ENCODE measurements at regions not wholly inside any gene's neighbourhood (a gene's known extent, or its start where the extent isn't known, plus 50 kb on each side); places are given as distances from the start of the nearest gene placed in this dataset.

DNA sequence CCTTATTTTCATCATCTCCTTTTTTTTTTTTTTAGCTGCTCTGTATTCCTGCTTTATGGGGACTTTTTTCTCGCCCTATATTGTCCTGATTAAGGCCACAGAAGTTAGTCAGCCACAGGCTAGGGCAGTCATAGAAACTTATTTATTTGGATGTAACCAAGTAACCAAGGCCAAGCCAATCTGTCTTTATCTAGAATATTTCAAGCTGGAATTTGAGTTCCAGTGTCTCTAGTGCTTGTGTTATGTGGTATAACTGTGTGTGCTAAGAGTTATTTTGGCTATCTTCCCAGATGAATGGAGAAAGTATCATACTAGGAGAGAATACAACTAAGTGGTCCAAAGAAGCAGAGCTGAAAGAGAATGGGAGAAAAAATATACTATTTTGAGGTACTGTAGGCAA lies 751.5 kb downstream of the CBLN4 start:
- H3K4me3 ChIP-seq: no peak overlapping the region
- H3K27me3 ChIP-seq (replicated peaks in 1 of 2; ENCODE audit: control insufficient read depth in 2 of 2, insufficient read depth in 2 of 2, low read length in 1 of 2): no peaks in the 10 kb centered on the region
- H3K4me1 ChIP-seq (ENCODE audit: control insufficient read depth, insufficient read depth, low read length): no peaks in the 10 kb centered on the region
- no peak overlapping the region for H3K9ac ChIP-seq (ENCODE audit: control insufficient read depth, insufficient read depth, low read length)
- no peaks in the 10 kb centered on the region for H4K20me1 ChIP-seq (ENCODE audit: control insufficient read depth, insufficient read depth)
- no peak overlapping the region for H3K4me2 ChIP-seq (ENCODE audit: control insufficient read depth, insufficient read depth)
- H3K27ac ChIP-seq (ENCODE audit: control insufficient read depth, insufficient read depth): no peak overlapping the region
- 0% methylated on average over 1 of the region's 1 CpG for whole genome bisulfite sequencing (ENCODE audit: insufficient coverage, insufficient replicate concordance, low lambda C conversion rate, missing lambda C conversion rate)
- POLR2A ChIA-PET: no interaction called here
- intact Hi-C loops (cut with micrococcal nuclease; ENCODE audit: unreplicated experiment) (no loop called here), in situ Hi-C loops (cut with MboI) (no loop called here)
- BruUV-seq (replicated peaks): no TSS peak
- SMC1A ChIA-PET (ENCODE audit: uncharacterized antibody, unreplicated experiment): no interaction called here
- RAD21 ChIA-PET (ENCODE audit: unreplicated experiment): no interaction called here
- no peaks in the 10 kb centered on the region; the same call in 2 of the 3 replicates for H3K9me3 ChIP-seq (replicated peaks; ENCODE audit: control insufficient read depth, insufficient read depth, low read length)
- DNase-seq (ENCODE audit: low read depth, low spot score) (no peak), ATAC-seq (no peak), FAIRE-seq (no peak)
- H2AFZ ChIP-seq (ENCODE audit: control insufficient read depth, low read depth, low read length): no peak overlapping the region
- no peak for TF ChIP-seq ZNF24 (IDR thresholded peaks at IDR 0.05)
- no peak for TF ChIP-seq EGR1 (IDR thresholded peaks at IDR 0.05; ENCODE audit: borderline replicate concordance in 1 of 2, low read depth in 2 of 2, low read length in 2 of 2)
- TF ChIP-seq TCF3 (IDR thresholded peaks at IDR 0.05; ENCODE audit: borderline replicate concordance, insufficient read depth, low read depth, low read length): no peak
- TF ChIP-seq, protein P1, sequence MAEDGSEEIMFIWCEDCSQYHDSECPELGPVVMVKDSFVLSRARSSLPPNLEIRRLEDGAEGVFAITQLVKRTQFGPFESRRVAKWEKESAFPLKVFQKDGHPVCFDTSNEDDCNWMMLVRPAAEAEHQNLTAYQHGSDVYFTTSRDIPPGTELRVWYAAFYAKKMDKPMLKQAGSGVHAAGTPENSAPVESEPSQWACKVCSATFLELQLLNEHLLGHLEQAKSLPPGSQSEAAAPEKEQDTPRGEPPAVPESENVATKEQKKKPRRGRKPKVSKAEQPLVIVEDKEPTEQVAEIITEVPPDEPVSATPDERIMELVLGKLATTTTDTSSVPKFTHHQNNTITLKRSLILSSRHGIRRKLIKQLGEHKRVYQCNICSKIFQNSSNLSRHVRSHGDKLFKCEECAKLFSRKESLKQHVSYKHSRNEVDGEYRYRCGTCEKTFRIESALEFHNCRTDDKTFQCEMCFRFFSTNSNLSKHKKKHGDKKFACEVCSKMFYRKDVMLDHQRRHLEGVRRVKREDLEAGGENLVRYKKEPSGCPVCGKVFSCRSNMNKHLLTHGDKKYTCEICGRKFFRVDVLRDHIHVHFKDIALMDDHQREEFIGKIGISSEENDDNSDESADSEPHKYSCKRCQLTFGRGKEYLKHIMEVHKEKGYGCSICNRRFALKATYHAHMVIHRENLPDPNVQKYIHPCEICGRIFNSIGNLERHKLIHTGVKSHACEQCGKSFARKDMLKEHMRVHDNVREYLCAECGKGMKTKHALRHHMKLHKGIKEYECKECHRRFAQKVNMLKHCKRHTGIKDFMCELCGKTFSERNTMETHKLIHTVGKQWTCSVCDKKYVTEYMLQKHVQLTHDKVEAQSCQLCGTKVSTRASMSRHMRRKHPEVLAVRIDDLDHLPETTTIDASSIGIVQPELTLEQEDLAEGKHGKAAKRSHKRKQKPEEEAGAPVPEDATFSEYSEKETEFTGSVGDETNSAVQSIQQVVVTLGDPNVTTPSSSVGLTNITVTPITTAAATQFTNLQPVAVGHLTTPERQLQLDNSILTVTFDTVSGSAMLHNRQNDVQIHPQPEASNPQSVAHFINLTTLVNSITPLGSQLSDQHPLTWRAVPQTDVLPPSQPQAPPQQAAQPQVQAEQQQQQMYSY (CRISPR knock-in tag; IDR thresholded peaks at IDR 0.05): no peak
- no peak for TF ChIP-seq KAT2A (conservative IDR thresholded peaks at IDR 0.05; ENCODE audit: control insufficient read depth, low read depth, low read length)
- TF ChIP-seq TCF12 (IDR thresholded peaks at IDR 0.05; ENCODE audit: low read depth, low read length): no peak
- TF ChIP-seq NFXL1 (IDR thresholded peaks at IDR 0.05; ENCODE audit: borderline replicate concordance): no peak
- no peak for TF ChIP-seq POLR2AphosphoS5 (IDR thresholded peaks at IDR 0.05; ENCODE audit: low read length)
- no peaks in the 10 kb centered on the region for H3K36me3 ChIP-seq (ENCODE audit: control insufficient read depth in 2 of 2, insufficient read depth in 2 of 2, low read length in 1 of 2)
- CTCF ChIA-PET: no interaction called here
- no peaks in the 10 kb centered on the region for H3K79me2 ChIP-seq (ENCODE audit: control insufficient read depth, insufficient read depth, low read length)

Measured in GM12878 (cell line).